GM19395 (cell line): ENCODE measurements at regions not wholly inside any gene's neighbourhood (a gene's known extent, or its start where the extent isn't known, plus 50 kb on each side); places are given as distances from the start of the nearest gene placed in this dataset.

Experiments used
- ATAC-seq: cut with Tn5 transposase; IDR thresholded peaks from one replicate; pipeline ENCODE4 v1.9.1; 2021; ENCODE audit warnings: mild to moderate bottlenecking, moderate library complexity; ENCODE audit not compliant: unreplicated experiment

GRCh38 chr5:124796495-124796894 is 50.1 kb upstream of the ZNF608 start:
- peak; percentile 63 for ATAC-seq

DNA sequence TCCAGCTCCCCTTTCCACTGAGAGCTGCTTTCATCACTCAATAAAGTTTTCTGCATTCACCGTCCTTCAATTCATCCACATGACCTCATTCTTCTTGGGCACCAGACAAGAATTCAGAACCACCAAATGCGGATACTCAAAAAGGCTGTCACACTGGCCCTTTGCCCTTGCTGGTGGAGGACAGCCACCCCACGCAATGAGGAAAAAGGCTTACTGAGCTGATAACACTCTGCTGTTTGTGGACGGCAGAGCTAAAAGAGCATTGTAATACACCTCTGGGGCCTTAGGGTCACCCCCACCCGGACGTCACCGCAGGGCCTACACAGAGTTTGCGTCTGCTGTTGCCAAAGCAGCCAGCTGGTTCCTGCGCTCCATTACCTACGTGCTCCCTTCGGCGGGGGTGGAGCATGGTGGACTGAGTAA is 51.2 kb upstream of the ZNF608 start:
- ATAC-seq = no peak

- no peak for ATAC-seq
These were observed 52.5 kb upstream of the ZNF608 start for GRCh38 chr5:124798890-124799289.

- ATAC-seq = no peak
These were observed 55.1 kb upstream of the ZNF608 start for GRCh38 chr5:124801551-124801950.

DNA sequence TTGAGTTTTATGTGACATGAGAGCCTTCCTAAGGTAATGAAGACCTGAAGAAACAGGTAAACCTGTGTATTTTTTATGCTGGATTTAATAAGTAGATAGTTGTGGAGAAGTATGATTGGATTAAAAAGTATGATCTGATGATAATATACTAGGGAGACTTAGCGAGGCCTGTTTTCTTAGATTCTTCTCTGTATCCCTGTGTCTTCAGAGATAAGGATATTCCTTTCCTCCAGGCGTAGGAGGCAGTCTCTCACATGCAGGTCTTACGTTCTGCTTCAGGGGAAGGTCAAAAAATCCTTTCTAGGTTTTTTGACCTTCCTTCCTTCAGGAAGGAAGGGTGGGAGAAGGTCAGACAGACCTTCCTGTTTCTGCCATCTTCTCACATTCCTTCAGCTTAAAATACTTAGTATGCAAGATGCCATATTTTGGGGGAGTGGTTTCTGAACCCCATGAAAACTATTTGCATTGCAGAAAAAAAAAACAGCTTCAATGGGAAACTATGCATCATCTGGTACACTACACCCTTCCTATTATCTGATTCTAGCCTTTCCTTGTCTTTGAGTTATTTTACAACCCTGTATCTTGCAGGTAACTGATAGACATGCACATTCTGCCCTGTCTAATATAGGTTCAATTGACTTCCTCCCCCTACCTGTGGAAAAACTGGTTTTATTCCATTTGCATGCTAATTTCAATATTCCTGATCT is 57.3 kb upstream of the ZNF608 start:
- no peak for ATAC-seq

- no peak for ATAC-seq
These were observed 59.6 kb upstream of the ZNF608 start for GRCh38 chr5:124806026-124806372.

- ATAC-seq = no peak
These were observed 60.1 kb upstream of the ZNF608 start for GRCh38 chr5:124806373-124807077.

- ATAC-seq = no peak
These were observed 62.4 kb upstream of the ZNF608 start for GRCh38 chr5:124808842-124809268.

GRCh38 chr5:124810396-124811006 is 64.1 kb upstream of the ZNF608 start:
- no peak for ATAC-seq

DNA sequence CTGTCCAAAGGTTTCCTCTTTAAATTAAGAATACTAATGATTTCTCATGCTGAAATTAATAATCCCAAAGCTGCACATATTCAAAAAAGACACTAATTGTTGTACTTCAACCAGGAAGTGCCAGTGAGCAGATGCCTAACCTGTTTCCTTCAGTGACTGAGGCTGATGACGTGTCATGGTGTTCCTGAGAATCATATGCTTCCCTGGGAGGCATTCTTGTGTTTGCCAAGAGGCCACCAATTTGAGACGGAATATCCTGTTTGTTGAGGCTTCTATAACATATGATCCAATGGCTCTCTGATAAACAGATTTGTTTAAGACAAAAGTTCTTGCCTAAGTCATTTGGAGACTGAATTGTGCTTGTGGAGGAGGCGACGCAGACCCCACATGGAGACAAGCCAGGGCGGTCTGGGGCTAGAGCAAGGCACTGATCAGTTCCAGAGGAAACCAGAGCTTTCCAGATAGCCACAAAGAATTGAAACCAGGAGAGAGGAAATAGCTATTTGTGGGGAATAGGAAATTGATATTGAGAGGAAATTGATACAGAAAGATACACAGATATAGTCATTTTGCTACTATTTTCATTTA is 66.4 kb upstream of the ZNF608 start:
- ATAC-seq = no peak

- no peak for ATAC-seq
These were observed 69.9 kb upstream of the ZNF608 start for GRCh38 chr5:124816381-124816780.

GRCh38 chr5:124819201-124819600 is 72.8 kb upstream of the ZNF608 start:
- ATAC-seq = no peak

GRCh38 chr5:124822647-124823046 is 76.2 kb upstream of the ZNF608 start:
- ATAC-seq = no peak

- ATAC-seq = no peak
These were observed 76.9 kb upstream of the ZNF608 start for GRCh38 chr5:124823380-124823779.

DNA sequence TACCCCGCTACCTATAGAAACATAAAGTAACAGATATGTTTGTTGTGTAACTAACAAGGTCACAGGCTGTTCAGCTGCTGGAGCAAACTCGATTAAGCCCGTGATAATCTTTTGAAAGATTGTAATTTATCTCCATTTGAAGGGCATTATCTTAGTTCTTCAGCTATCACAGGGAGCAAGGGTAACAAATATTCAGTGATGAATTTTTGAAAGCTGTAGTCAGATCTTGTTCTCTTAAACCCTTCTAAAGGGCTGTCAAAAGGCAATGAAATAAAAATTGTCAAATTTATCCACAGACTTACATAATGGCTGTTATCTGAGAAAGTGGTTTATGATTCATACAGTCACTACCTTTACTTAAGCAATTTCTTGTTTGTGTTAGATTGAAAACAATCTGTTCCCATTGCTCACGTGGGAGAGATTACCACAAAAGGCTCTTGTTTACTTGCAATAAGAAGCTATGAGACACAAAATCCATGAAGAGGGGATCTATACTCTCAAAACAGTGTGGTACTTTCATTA is 78.3 kb upstream of the ZNF608 start:
- ATAC-seq = no peak

DNA sequence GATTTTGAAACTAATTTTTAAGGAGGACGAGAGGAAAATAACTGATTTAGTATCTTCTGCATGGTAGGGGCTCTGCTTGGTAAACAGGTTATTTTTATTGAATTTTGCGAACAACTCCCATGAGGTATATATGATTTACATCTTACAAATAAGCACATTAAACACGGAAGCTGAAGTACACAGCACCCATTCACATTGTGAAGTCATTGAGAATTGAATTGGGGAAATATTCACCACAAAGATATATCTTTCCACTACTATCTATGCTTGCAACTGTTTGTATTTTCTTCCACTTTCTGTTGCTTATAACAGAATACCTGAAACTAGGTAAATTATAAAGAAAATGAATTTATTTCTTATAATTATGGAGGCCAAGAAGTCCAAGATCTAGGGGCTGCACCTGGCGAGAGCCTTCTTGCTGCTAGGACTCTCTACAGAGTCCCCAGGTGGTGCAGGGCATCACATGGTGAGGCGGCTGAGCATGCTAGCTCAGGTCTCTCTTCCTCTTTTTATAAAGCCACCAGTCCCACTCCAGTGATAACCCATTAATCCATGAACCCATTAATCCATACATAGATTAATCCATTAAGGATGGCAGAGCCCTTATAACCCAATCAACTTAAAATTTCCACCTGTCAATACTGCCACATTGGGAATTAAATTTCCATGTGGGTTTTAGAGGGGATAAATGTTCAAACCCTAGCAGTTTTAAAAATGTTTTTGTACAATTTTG is 79.0 kb upstream of the ZNF608 start:
- peak; percentile 91 for ATAC-seq

GRCh38 chr5:124825983-124826337 is 79.5 kb upstream of the ZNF608 start:
- ATAC-seq = peak; percentile 40

DNA sequence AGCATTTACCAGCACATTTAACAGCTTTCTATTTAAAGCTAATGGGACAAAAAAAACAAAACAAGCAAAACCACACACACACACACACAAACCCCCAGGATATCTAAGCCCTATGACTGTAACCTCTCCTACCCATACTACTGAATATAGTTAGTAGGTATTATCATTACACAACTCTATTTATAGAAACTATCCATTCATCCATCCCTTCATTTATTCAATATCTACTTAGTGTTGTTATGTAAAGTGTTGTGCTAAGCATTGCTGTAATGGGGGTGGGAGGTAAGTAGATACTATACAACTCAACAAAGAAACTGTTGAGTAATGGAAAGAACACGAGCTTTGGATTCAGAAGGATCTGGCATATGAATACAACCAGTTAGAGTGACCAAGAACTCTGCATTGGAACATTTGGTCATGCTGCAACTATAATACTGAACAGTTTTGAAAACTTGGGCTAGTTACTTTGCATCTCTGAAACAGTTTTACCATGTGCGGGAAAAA is 82.3 kb upstream of the ZNF608 start:
- ATAC-seq = no peak

DNA sequence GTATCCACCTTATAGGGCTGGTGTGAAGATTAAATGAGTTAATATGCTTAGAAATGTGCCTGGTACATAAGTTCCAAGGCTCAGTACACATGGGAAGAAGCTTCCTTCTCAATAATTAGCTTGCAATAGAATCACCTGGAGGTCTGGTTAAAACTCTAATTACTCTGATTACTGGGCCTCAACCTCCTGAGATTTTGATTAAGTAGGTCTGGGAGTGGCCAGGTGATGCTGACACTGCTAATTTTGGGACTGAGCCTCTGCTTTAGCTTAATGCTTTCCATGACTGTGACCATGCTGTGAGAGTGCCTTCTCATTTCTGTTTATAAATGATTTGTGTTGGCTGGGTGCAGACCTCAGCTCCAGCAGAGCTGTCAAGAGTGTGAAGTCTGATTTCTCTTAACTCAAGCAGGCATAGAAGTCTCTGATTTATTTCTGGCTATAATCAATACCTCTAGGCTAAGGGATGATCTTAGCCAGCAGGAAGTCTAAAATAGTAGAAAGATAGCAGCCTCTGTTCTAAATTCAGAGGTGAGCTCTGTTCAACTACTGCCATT is 85.3 kb upstream of the ZNF608 start:
- no peak for ATAC-seq

DNA sequence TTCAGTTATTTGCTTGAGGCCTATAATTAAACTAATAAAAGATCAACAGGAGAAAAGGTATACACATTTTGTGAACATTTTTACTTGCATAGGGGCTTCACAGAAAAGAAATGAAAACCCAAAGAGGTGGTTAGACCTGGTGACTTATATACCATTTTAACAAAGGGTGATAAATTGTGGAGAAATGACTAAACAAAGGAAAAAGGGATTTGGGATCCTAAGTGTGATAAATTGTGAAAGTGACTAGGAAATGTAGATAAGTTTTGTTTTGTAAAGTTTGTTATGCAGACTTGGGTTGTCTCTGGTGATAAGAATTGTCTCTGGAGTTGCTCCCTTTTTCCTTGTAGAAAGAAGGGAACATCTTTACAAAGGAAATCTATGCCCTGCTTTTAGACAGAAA is 86.1 kb upstream of the ZNF608 start:
- no peak for ATAC-seq
